ENCODE measurements at regions not wholly inside any gene's neighbourhood (a gene's known extent, or its start where the extent isn't known, plus 50 kb on each side); places are given as distances from the start of the nearest gene placed in this dataset.

- Histone ChIP-seq H3K4me1 (ENCODE audit: insufficient read depth, low read length, poor library complexity, severe bottlenecking) (no peaks in the 10 kb centered on the region), H3K36me3 (ENCODE audit: insufficient read depth, low read length) (no peaks in the 10 kb centered on the region), H3K27me3 (ENCODE audit: insufficient read depth, low read length, poor library complexity, severe bottlenecking) (no peaks in the 10 kb centered on the region), H3F3A (ENCODE audit: low read depth) (no peaks in the 10 kb centered on the region), H4K20me1 (ENCODE audit: insufficient read depth, low read length, poor library complexity, severe bottlenecking) (no peaks in the 10 kb centered on the region), H3K4me2 (ENCODE audit: low read depth, low read length, poor library complexity, severe bottlenecking) (no peak overlapping the region), H3K9ac (ENCODE audit: low read depth, low read length, poor library complexity, severe bottlenecking) (no peak overlapping the region), H3K9me3 (ENCODE audit: insufficient read depth, low read depth, low read length) (no peaks in the 10 kb centered on the region), H3K79me2 (ENCODE audit: insufficient read depth, low read length) (no peaks in the 10 kb centered on the region), H3K9me2 (replicated peaks; ENCODE audit: low read depth, low read length) (no peaks in the 10 kb centered on the region), H2AFZ (ENCODE audit: low read length) (no peak overlapping the region), H3K4me3 (ENCODE audit: low read length, poor library complexity, severe bottlenecking) (no peak overlapping the region)
- TF ChIP-seq EZH2phosphoT487 (IDR thresholded peaks at IDR 0.05; ENCODE audit: borderline replicate concordance) (no peak), CTCF (conservative IDR thresholded peaks at IDR 0.05; ENCODE audit: low read length) (no peak)
These were observed 674.5 kb downstream of the PCDH17 start for GRCh38 chr13:58306062-58306461.

- Histone ChIP-seq H4K20me1 (ENCODE audit: insufficient read depth, low read length, poor library complexity, severe bottlenecking) (no peaks in the 10 kb centered on the region), H3K36me3 (ENCODE audit: insufficient read depth, low read length) (no peaks in the 10 kb centered on the region), H3K4me2 (ENCODE audit: low read depth, low read length, poor library complexity, severe bottlenecking) (no peak overlapping the region), H3F3A (ENCODE audit: low read depth) (no peaks in the 10 kb centered on the region), H2AFZ (ENCODE audit: low read length) (no peak overlapping the region), H3K4me1 (ENCODE audit: insufficient read depth, low read length, poor library complexity, severe bottlenecking) (no peaks in the 10 kb centered on the region), H3K79me2 (ENCODE audit: insufficient read depth, low read length) (no peaks in the 10 kb centered on the region), H3K9ac (ENCODE audit: low read depth, low read length, poor library complexity, severe bottlenecking) (no peak overlapping the region), H3K9me3 (ENCODE audit: insufficient read depth, low read depth, low read length) (no peaks in the 10 kb centered on the region), H3K27me3 (ENCODE audit: insufficient read depth, low read length, poor library complexity, severe bottlenecking) (no peaks in the 10 kb centered on the region), H3K9me2 (replicated peaks; ENCODE audit: low read depth, low read length) (no peaks in the 10 kb centered on the region), H3K4me3 (ENCODE audit: low read length, poor library complexity, severe bottlenecking) (no peak overlapping the region)
- TF ChIP-seq CTCF (conservative IDR thresholded peaks at IDR 0.05; ENCODE audit: low read length) = no peak
- no peak for TF ChIP-seq EZH2phosphoT487 (IDR thresholded peaks at IDR 0.05; ENCODE audit: borderline replicate concordance)
These were observed 681.7 kb downstream of the PCDH17 start for GRCh38 chr13:58313219-58313618.

GRCh38 chr13:58318495-58319167 lies 687.1 kb downstream of the PCDH17 start:
- Histone ChIP-seq H4K20me1 (ENCODE audit: insufficient read depth, low read length, poor library complexity, severe bottlenecking) (no peaks in the 10 kb centered on the region), H3F3A (ENCODE audit: low read depth) (no peaks in the 10 kb centered on the region), H3K36me3 (ENCODE audit: insufficient read depth, low read length) (no peaks in the 10 kb centered on the region), H2AFZ (ENCODE audit: low read length) (no peak overlapping the region), H3K79me2 (ENCODE audit: insufficient read depth, low read length) (no peaks in the 10 kb centered on the region), H3K4me2 (ENCODE audit: low read depth, low read length, poor library complexity, severe bottlenecking) (no peak overlapping the region), H3K27me3 (ENCODE audit: insufficient read depth, low read length, poor library complexity, severe bottlenecking) (no peaks in the 10 kb centered on the region), H3K9ac (ENCODE audit: low read depth, low read length, poor library complexity, severe bottlenecking) (no peak overlapping the region), H3K4me1 (ENCODE audit: insufficient read depth, low read length, poor library complexity, severe bottlenecking) (no peaks in the 10 kb centered on the region), H3K9me2 (replicated peaks; ENCODE audit: low read depth, low read length) (no peaks in the 10 kb centered on the region), H3K9me3 (ENCODE audit: insufficient read depth, low read depth, low read length) (no peaks in the 10 kb centered on the region), H3K4me3 (ENCODE audit: low read length, poor library complexity, severe bottlenecking) (no peak overlapping the region)
- no peak for TF ChIP-seq EZH2phosphoT487 (IDR thresholded peaks at IDR 0.05; ENCODE audit: borderline replicate concordance)

- H3K27me3 ChIP-seq (ENCODE audit: insufficient read depth, low read length, poor library complexity, severe bottlenecking) = no peaks in the 10 kb centered on the region
- H2AFZ ChIP-seq (ENCODE audit: low read length) = no peak overlapping the region
- no peaks in the 10 kb centered on the region for H3K79me2 ChIP-seq (ENCODE audit: insufficient read depth, low read length)
- no peak overlapping the region for H3K4me3 ChIP-seq (ENCODE audit: low read length, poor library complexity, severe bottlenecking)
- no peaks in the 10 kb centered on the region for H3F3A ChIP-seq (ENCODE audit: low read depth)
- H3K4me1 ChIP-seq (ENCODE audit: insufficient read depth, low read length, poor library complexity, severe bottlenecking) = no peaks in the 10 kb centered on the region
- H3K4me2 ChIP-seq (ENCODE audit: low read depth, low read length, poor library complexity, severe bottlenecking) = no peak overlapping the region
- H3K9me2 ChIP-seq (replicated peaks; ENCODE audit: low read depth, low read length) = no peaks in the 10 kb centered on the region
- H3K9ac ChIP-seq (ENCODE audit: low read depth, low read length, poor library complexity, severe bottlenecking) = no peak overlapping the region
- no peaks in the 10 kb centered on the region for H4K20me1 ChIP-seq (ENCODE audit: insufficient read depth, low read length, poor library complexity, severe bottlenecking)
- no peaks in the 10 kb centered on the region for H3K9me3 ChIP-seq (ENCODE audit: insufficient read depth, low read depth, low read length)
- H3K36me3 ChIP-seq (ENCODE audit: insufficient read depth, low read length) = no peaks in the 10 kb centered on the region
- TF ChIP-seq EZH2phosphoT487 (IDR thresholded peaks at IDR 0.05; ENCODE audit: borderline replicate concordance) = no peak
- no peak for TF ChIP-seq CTCF (conservative IDR thresholded peaks at IDR 0.05; ENCODE audit: low read length)
These were observed 692.6 kb downstream of the PCDH17 start for GRCh38 chr13:58324161-58324560.
